ENCODE measurements at regions not wholly inside any gene's neighbourhood (a gene's known extent, or its start where the extent isn't known, plus 50 kb on each side); places are given as distances from the start of the nearest gene placed in this dataset.

DNA sequence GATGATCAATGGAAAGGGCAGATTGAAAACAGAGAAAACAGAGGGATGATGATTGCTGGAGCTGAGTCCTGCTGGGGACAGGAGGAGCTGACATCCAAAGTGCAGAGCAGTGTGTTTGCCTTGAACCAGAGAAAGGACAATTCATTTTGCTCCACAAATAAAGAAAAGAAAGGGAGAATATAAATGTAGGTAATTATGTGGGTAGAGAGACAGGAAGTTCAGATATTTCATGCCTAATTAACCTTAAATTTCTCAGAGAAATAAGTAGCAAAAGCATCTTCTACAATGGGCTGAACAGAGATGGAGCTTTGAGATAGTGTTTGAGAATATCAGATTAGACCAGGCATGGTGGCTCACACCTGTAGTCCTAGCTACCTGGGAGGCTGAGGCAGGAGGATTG is 93.2 kb downstream of the TNFSF18 start:
- H3K23me2 ChIP-seq (ENCODE audit: low read depth, low read length) = no peaks in the 10 kb centered on the region; the same call in 1 of the 2 replicates
- no peak overlapping the region for H2BK5ac ChIP-seq (ENCODE audit: low read depth, low read length)
- H3K79me1 ChIP-seq (ENCODE audit: low read depth, low read length) = no peaks in the 10 kb centered on the region
- no peak overlapping the region for H3K18ac ChIP-seq (ENCODE audit: extremely low read depth, low read length)
- no peaks in the 10 kb centered on the region for H4K20me1 ChIP-seq (replicated peaks in 1 of 2; ENCODE audit: control insufficient read depth in 1 of 2, insufficient read depth in 2 of 2, low read length in 2 of 2)
- H2BK15ac ChIP-seq (ENCODE audit: low read length) = no peak overlapping the region
- H2BK20ac ChIP-seq (ENCODE audit: low read length) = no peak overlapping the region
- no peaks in the 10 kb centered on the region for H3K27me3 ChIP-seq (replicated peaks in 1 of 4; ENCODE audit: control insufficient read depth in 3 of 4, extremely low read depth in 1 of 4, insufficient read depth in 3 of 4, low read length in 3 of 4)
- no peaks in the 10 kb centered on the region for H3K79me2 ChIP-seq (ENCODE audit: control insufficient read depth in 1 of 2, insufficient read depth in 2 of 2, low read length in 2 of 2)
- H3K4me1 ChIP-seq (replicated peaks in 1 of 4; ENCODE audit: control insufficient read depth in 3 of 4, insufficient read depth in 4 of 4, low read length in 3 of 4) = no peaks in the 10 kb centered on the region
- no peak overlapping the region for H3K23ac ChIP-seq (ENCODE audit: insufficient read length)
- no peak overlapping the region for H2AFZ ChIP-seq (ENCODE audit: low read length)
- H4K91ac ChIP-seq (replicated peaks; ENCODE audit: insufficient read length, low read length) = no peak overlapping the region
- no peak overlapping the region for H3K4me2 ChIP-seq (ENCODE audit: insufficient read depth in 1 of 2, low read depth in 2 of 2, low read length in 2 of 2)
- H3K9me3 ChIP-seq (ENCODE audit: insufficient read depth in 2 of 2, low read depth in 1 of 2, low read length in 1 of 2) = no peaks in the 10 kb centered on the region
- no peak overlapping the region for H4K8ac ChIP-seq (ENCODE audit: extremely low read depth, insufficient read depth, low read length)
- no peak overlapping the region for H3K4ac ChIP-seq (replicated peaks; ENCODE audit: insufficient read length, low read depth, low read length)
- H3K14ac ChIP-seq (ENCODE audit: insufficient read length) = no peak overlapping the region
- no peak overlapping the region for H3K27ac ChIP-seq (ENCODE audit: low read depth, low read length)
- no peak overlapping the region for H2BK120ac ChIP-seq (replicated peaks; ENCODE audit: low read depth, low read length)
- DNase-seq (ENCODE audit: low read depth in 1 of 2, low spot score in 2 of 2) = no peak
- H2AK5ac ChIP-seq (ENCODE audit: low read depth, low read length) = no peak overlapping the region
- no peak overlapping the region for H4K5ac ChIP-seq (ENCODE audit: insufficient read length, low read depth, low read length)
- TF ChIP-seq FOSL1 (IDR thresholded peaks at IDR 0.05; ENCODE audit: insufficient read depth, low read depth, low read length) = no peak
- TF ChIP-seq BCL11A (IDR thresholded peaks at IDR 0.05; ENCODE audit: low read depth in 2 of 2, low read length in 2 of 2) = no peak
- TF ChIP-seq BACH1 (IDR thresholded peaks at IDR 0.05; ENCODE audit: low read length) = no peak
- no peak for TF ChIP-seq TBP (IDR thresholded peaks at IDR 0.05; ENCODE audit: low read depth, low read length)
- FAIRE-seq = no peak
- H3K4me3 ChIP-seq (ENCODE audit: extremely low read depth in 1 of 4, insufficient read depth in 2 of 4, low read depth in 3 of 4, low read length in 4 of 4) = no peak overlapping the region
- H3K9ac ChIP-seq (replicated peaks in 1 of 4; ENCODE audit: extremely low read depth in 1 of 4, low read depth in 3 of 4, low read length in 3 of 4) = no peak overlapping the region
- H3K56ac ChIP-seq (replicated peaks; ENCODE audit: insufficient read length, low read depth, low read length) = no peak overlapping the region
- POLR2A ChIA-PET (ENCODE audit: partially characterized antibody) = no interaction called here
- CTCF ChIA-PET (ENCODE audit: partially characterized antibody) = no interaction called here
- no peaks in the 10 kb centered on the region for H3K36me3 ChIP-seq (ENCODE audit: control insufficient read depth in 2 of 4, insufficient read depth in 4 of 4, low read length in 3 of 4)
- H2BK12ac ChIP-seq (ENCODE audit: low read depth, low read length) = no peak overlapping the region

Measured in H1 (cell line).